ENCODE measurements at regions not wholly inside any gene's neighbourhood (a gene's known extent, or its start where the extent isn't known, plus 50 kb on each side); places are given as distances from the start of the nearest gene placed in this dataset.

DNA sequence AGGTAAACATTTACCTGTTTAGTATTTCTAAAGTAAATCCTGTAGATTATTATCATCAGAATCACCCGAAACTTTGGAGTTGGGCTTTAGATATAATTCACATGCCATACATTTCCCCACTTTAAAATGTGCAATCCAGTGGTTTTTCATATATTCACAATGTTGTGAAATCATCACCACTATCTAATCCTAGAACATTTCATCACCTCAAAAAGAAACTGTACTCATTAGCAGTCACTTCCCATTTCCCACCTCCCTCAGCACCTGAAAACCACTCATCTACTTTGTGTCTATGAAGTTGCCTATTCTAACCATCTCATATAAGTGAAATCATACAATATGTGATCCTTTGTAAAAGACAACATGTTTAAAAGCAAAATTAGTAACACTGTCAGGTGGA, 182.6 kb downstream of the FZD1 start:
- no peak for DNase-seq (ENCODE audit: low read depth)
- H3K4me3 ChIP-seq (ENCODE audit: low read depth, low read length): no peak overlapping the region
- TF ChIP-seq, protein P1, sequence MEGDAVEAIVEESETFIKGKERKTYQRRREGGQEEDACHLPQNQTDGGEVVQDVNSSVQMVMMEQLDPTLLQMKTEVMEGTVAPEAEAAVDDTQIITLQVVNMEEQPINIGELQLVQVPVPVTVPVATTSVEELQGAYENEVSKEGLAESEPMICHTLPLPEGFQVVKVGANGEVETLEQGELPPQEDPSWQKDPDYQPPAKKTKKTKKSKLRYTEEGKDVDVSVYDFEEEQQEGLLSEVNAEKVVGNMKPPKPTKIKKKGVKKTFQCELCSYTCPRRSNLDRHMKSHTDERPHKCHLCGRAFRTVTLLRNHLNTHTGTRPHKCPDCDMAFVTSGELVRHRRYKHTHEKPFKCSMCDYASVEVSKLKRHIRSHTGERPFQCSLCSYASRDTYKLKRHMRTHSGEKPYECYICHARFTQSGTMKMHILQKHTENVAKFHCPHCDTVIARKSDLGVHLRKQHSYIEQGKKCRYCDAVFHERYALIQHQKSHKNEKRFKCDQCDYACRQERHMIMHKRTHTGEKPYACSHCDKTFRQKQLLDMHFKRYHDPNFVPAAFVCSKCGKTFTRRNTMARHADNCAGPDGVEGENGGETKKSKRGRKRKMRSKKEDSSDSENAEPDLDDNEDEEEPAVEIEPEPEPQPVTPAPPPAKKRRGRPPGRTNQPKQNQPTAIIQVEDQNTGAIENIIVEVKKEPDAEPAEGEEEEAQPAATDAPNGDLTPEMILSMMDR (IDR thresholded peaks at IDR 0.05; ENCODE audit: low read depth, low read length, missing control alignments): no peak

DNA sequence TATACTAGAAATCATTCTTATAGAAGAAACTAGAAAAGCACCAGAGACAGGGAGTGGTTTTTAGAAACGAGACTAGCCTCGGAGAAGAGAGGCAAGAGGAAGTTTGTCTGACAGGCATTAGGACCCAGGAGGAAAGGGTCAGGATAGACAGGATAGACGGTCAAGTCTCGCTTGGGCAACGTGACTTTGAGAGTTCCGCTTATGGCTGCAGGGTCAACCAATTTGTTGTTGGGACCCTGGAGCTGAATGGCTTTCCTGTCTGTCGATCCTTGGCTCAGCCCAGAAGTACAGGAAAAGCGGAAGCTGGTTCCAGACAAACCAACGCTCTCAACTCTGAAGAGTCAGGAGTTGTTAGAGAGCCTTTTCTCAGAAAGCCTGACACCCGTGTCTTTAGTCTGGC, 191.2 kb downstream of the FZD1 start:
- TF ChIP-seq, protein P1 (IDR thresholded peaks at IDR 0.05; ENCODE audit: low read depth, low read length, missing control alignments): no peak
- DNase-seq (ENCODE audit: low read depth): no peak
- no peak overlapping the region for H3K4me3 ChIP-seq (ENCODE audit: low read depth, low read length)

DNA sequence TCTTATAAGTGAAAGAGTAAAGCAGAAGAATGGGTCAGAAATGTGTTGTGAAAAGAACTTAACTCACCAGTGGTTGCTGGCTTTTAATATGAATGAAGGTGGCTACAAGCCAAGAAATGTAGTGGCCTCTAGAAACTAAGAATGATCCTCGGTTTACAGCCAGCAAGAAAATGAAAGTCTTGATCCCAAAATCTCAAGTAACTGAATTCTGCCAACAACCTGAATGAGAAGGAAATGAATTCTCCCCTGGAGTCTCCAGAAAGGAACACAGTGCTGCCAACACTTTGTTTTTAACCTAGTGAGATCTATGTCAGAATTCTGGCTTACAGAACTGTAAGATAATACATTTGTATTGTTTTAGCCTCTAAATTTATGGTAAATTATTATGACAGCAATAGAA, 193.0 kb downstream of the FZD1 start:
- TF ChIP-seq, protein P1 (IDR thresholded peaks at IDR 0.05; ENCODE audit: low read depth, low read length, missing control alignments): no peak

DNA sequence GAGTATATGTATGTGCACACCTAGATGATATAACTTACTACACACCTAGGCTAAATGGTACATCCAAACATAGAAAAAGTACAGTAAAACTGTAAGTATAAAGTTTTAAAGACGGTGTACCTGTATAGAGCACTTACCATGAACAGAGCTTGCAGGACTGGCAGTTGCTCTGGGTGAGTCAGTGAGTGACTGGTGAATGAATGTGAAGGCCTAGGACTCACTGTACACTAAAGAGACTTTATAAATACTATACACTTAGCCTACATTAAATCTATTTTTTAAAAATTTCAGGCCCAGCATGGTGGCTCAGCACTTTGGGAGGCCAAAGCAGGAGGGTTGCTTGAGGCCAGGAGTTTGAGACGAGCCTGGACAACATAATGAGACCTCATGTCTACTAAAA, 195.3 kb downstream of the FZD1 start:
- DNase-seq (ENCODE audit: low read depth): no peak
- TF ChIP-seq, protein P1 (IDR thresholded peaks at IDR 0.05; ENCODE audit: low read depth, low read length, missing control alignments): no peak
- H3K4me3 ChIP-seq (ENCODE audit: low read depth, low read length): no peak overlapping the region

More for the DNA sequence above, 193.0 kb downstream of the FZD1 start:
- no peak overlapping the region for H3K4me3 ChIP-seq (ENCODE audit: low read depth, low read length)
- no peak for DNase-seq (ENCODE audit: low read depth)

DNA sequence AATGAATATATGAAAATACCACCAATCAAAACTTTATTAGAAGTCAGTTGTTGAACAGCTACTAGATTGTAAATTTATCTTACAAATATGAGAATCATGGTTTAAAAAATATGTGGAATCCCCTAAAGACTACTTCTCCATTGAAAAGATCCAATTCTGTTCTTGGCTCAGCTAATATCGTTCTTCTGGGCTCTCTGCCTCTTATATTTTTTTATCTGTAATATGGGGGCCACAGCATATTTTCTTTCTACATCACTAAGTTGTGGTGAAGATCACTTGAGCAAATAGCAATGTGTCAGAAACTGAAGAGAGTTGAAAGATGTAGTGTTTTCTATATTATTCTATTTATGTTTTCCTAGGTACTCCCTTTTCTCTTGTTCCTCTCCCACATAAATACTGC, 198.1 kb downstream of the FZD1 start:
- DNase-seq (ENCODE audit: low read depth): no peak
- TF ChIP-seq, protein P1 (IDR thresholded peaks at IDR 0.05; ENCODE audit: low read depth, low read length, missing control alignments): no peak
- H3K4me3 ChIP-seq (ENCODE audit: low read depth, low read length): no peak overlapping the region

DNA sequence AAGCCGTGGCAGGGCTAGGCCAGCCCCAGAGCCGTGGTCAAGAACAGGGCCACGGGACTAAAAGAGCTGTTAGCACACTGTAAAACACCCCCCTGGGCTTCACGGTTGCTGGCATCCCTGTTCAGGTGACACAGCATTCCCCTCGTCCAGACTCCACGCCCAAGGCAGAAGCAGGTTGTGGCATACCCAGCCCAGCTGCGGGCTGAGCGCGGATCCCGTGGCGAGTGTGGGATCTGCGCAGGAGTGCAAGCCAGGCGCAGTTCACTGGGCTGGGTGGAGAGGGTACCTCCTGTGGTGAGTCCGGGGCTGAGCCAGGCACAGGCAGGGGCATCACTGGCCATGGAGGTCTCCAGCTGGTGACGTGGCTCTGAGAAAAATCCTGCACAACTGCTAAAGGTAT, 199.1 kb downstream of the FZD1 start:
- TF ChIP-seq, protein P1 (IDR thresholded peaks at IDR 0.05; ENCODE audit: low read depth, low read length, missing control alignments): no peak
- H3K4me3 ChIP-seq (ENCODE audit: low read depth, low read length): no peak overlapping the region
- no peak for DNase-seq (ENCODE audit: low read depth)

DNA sequence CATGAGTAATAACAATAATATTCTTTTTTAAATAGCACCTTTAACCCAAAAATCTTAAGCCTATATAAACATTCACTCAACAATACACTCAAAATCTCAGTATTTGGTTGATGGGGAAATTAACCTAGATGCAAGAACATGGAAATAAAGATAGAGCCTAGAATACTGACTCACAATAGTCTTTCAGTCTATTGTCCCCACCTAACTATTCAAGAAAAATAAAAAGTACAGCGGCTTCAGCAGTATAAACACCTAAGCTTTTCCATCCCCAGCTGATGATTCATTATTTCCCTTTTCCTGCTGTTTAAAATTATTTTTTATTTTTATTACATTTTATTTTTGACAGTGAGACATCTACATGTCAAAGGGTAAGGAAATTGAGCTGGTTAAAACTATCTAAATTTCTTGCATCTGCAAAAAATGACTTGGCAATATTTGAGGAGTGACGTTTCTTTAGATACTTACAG, 201.4 kb downstream of the FZD1 start:
- TF ChIP-seq, protein P1 (IDR thresholded peaks at IDR 0.05; ENCODE audit: low read depth, low read length, missing control alignments): no peak
- no peak for DNase-seq (ENCODE audit: low read depth)
- no peak overlapping the region for H3K4me3 ChIP-seq (ENCODE audit: low read depth, low read length)

Data from GM12864 (cell line).